ENCODE measurements at regions not wholly inside any gene's neighbourhood (a gene's known extent, or its start where the extent isn't known, plus 50 kb on each side); places are given as distances from the start of the nearest gene placed in this dataset.

GRCh38 chr12:92002673-92003382, 142.8 kb downstream of the BTG1 start:
- no peak for DNase-seq (ENCODE audit: low spot score)
- TF ChIP-seq, protein P1, sequence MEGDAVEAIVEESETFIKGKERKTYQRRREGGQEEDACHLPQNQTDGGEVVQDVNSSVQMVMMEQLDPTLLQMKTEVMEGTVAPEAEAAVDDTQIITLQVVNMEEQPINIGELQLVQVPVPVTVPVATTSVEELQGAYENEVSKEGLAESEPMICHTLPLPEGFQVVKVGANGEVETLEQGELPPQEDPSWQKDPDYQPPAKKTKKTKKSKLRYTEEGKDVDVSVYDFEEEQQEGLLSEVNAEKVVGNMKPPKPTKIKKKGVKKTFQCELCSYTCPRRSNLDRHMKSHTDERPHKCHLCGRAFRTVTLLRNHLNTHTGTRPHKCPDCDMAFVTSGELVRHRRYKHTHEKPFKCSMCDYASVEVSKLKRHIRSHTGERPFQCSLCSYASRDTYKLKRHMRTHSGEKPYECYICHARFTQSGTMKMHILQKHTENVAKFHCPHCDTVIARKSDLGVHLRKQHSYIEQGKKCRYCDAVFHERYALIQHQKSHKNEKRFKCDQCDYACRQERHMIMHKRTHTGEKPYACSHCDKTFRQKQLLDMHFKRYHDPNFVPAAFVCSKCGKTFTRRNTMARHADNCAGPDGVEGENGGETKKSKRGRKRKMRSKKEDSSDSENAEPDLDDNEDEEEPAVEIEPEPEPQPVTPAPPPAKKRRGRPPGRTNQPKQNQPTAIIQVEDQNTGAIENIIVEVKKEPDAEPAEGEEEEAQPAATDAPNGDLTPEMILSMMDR (IDR thresholded peaks at IDR 0.05; ENCODE audit: borderline replicate concordance, control extremely low read depth, extremely low read depth, insufficient read depth, missing control alignments) = no peak
- in situ Hi-C loops (cut with MboI; ENCODE audit: low sequenced_read_pairs, unreplicated experiment) = no loop called here

DNA sequence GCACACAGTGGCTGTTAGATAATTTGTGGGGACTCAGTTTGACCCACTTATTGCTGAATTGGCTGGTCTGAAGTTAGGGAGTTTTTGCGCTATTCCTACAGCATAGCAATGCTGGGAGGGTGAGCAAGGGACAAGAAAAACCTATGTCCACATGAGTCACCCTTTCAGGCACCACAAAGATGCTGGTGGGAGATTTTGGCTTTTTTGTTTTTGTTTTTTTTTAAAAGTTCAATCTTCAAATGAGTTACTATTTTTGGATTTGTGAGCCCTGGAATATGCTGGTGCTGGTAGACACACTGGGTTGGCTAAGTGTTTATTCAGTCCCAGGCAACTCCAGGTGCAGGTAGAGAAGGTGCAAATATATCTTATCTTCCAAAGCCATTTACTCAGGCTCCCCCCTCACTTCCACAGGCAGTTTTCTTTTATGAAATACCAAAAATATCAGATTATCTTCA, 143.4 kb downstream of the BTG1 start:
- TF ChIP-seq, protein P1 (IDR thresholded peaks at IDR 0.05; ENCODE audit: borderline replicate concordance, control extremely low read depth, extremely low read depth, insufficient read depth, missing control alignments) = no peak
- in situ Hi-C loops (cut with MboI; ENCODE audit: low sequenced_read_pairs, unreplicated experiment) = no loop called here
- DNase-seq (ENCODE audit: low spot score) = no peak

- DNase-seq (ENCODE audit: low spot score) = no peak
- TF ChIP-seq, protein P1 (IDR thresholded peaks at IDR 0.05; ENCODE audit: borderline replicate concordance, control extremely low read depth, extremely low read depth, insufficient read depth, missing control alignments) = no peak
- in situ Hi-C loops (cut with MboI; ENCODE audit: low sequenced_read_pairs, unreplicated experiment) = no loop called here
Observed at GRCh38 chr12:92000597-92000996, 145.0 kb downstream of the BTG1 start.

GRCh38 chr12:91999823-92000222, 145.8 kb downstream of the BTG1 start:
- in situ Hi-C loops (cut with MboI; ENCODE audit: low sequenced_read_pairs, unreplicated experiment) = no loop called here
- TF ChIP-seq, protein P1 (IDR thresholded peaks at IDR 0.05; ENCODE audit: borderline replicate concordance, control extremely low read depth, extremely low read depth, insufficient read depth, missing control alignments) = no peak
- no peak for DNase-seq (ENCODE audit: low spot score)

DNA sequence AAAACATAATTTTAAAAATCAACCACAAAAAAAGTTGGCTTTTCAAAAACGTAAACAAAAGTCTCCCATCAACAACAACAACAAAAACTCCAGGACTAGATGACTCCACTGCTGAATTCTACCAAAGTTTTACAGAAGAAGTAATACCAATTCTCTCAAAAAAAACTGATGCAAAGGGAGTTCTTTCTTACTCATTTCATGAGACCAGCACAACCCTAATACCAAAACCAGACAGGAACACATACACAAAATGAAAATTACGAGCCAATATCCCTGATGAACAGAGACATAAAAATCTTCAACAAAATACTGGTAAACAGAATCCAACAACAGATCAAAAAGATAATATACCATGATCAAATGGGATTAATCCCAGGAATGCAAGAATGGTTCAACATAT, 147.3 kb downstream of the BTG1 start:
- no peak for DNase-seq (ENCODE audit: low spot score)
- in situ Hi-C loops (cut with MboI; ENCODE audit: low sequenced_read_pairs, unreplicated experiment) = no loop called here
- TF ChIP-seq, protein P1 (IDR thresholded peaks at IDR 0.05; ENCODE audit: borderline replicate concordance, control extremely low read depth, extremely low read depth, insufficient read depth, missing control alignments) = no peak

- TF ChIP-seq, protein P1 (IDR thresholded peaks at IDR 0.05; ENCODE audit: borderline replicate concordance, control extremely low read depth, extremely low read depth, insufficient read depth, missing control alignments) = no peak
- in situ Hi-C loops (cut with MboI; ENCODE audit: low sequenced_read_pairs, unreplicated experiment) = no loop called here
- no peak for DNase-seq (ENCODE audit: low spot score)
Observed at GRCh38 chr12:91994208-91994797, 151.3 kb downstream of the BTG1 start.

All from GM13976 (cell line).